ENCODE measurements at regions not wholly inside any gene's neighbourhood (a gene's known extent, or its start where the extent isn't known, plus 50 kb on each side); places are given as distances from the start of the nearest gene placed in this dataset.

DNA sequence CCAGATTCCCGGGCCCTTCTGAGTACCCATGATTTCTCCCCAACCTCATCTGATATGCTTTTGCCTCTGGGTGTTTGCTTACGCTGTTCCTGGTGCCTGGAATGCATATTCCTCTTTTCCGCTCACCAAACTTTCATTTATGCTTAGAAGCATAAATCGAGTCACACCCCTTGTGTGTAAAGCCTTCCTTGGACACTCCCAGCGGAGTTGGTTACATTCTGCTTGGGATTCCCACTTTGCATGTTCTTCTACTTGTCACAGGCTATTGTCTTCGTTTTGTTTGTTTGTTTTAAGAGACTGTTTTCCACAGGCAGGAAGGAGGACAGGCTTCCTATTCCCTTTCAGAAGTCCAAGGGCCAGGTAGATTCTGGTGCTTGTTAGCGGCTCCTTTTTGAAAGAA, 76.5 kb downstream of the SEC61B start:
- no peak for TF ChIP-seq POLR2AphosphoS5 (IDR thresholded peaks at IDR 0.05; ENCODE audit: low read depth, low read length)
- no peak for TF ChIP-seq TAF1 (IDR thresholded peaks at IDR 0.05; ENCODE audit: low read depth, low read length)
- TF ChIP-seq POLR2A (IDR thresholded peaks at IDR 0.05; ENCODE audit: low read depth, low read length) = no peak
- TF ChIP-seq SPI1 (IDR thresholded peaks at IDR 0.05; ENCODE audit: low read depth, low read length) = no peak
- no peak for TF ChIP-seq PAX5 (IDR thresholded peaks at IDR 0.05; ENCODE audit: insufficient read depth, low read length, severe bottlenecking)
- no peak for TF ChIP-seq POU2F2 (IDR thresholded peaks at IDR 0.05; ENCODE audit: low read depth, low read length)

All from GM12891 (cell line).